ENCODE measurements at regions not wholly inside any gene's neighbourhood (a gene's known extent, or its start where the extent isn't known, plus 50 kb on each side); places are given as distances from the start of the nearest gene placed in this dataset.
"Not testable (repeated sequence)": the region's sequence is repeated elsewhere in the genome, so short reads cannot be mapped to it uniquely, and the experiment has no call there.

DNA sequence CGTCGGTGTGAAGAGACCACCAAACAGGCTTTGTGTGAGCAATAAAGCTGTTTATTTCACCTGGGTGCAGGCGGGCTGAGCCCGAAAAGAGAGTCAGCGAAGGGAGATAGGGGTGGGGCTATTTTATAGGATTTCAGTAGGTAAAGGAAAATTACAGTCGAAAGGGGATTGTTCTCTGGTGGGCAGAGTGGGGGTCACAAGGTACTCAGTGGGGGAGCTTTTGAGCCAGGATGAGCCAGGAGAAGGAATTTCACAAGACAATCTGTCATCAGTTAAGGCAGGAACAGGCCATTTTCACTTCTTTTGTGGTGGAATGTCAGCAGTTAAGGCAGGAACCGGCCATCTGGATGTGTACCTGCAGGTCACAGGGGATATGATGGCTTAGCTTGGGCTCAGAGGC is 98.1 kb downstream of the RTP4 start:
- not testable (repeated sequence) for DNase-seq

DNA sequence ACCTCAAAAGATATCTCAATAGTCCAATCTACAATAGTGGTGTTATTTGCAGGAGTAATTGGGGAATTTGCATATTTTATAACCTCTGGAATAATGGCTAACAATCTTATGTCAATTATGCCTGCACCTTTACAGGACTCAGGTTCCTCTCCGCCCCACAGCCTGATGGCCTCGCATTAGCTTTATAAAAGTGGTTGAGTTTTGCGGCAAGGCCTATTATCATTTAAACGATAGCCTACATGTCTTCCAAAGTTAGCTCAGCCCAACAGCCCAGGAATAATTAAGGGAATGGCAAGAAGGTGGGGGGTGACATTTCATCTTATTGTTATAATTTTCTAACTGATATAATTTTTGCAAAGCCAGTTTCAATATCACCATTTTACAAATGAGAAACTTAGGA is 97.3 kb downstream of the RTP4 start:
- no peak for DNase-seq

DNA sequence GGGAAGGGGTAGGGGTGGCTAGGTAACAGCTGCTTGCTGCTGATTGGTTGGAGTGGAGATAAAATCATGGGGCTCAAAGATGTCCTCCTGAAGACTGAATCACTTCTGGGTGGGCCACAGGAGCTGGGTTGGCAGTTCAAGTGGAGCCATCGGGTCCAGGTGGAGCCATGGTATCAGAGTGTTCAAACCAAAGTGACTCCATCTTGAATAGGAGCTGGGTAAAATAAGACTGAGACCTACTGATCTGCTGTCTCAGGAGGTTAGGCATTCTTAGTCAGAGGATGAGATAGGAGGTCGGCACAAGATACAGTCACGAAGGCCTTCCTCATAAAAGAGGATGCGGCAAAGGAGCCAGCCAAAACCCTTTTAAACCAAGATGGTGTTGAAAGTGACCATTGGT is 96.5 kb downstream of the RTP4 start:
- no peak for DNase-seq

DNA sequence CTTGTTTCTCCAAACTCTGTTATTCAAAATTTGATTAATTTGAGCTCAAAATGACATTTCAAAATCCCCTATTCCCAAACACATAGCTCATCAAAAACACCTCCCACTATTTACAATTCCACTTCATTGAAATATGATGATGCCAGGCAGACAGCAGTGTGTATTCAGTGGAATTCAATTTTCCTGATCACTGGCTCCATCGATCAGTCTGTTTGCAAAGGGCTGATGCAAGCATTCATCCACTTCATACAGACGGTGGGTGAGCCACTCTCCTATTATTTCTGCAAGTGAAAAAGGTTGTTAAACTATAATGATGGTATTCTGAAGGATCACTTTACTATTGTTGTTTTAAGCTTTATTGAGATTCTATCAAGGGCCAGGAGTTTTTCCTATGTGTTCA is 90.7 kb downstream of the RTP4 start:
- DNase-seq = no peak

DNA sequence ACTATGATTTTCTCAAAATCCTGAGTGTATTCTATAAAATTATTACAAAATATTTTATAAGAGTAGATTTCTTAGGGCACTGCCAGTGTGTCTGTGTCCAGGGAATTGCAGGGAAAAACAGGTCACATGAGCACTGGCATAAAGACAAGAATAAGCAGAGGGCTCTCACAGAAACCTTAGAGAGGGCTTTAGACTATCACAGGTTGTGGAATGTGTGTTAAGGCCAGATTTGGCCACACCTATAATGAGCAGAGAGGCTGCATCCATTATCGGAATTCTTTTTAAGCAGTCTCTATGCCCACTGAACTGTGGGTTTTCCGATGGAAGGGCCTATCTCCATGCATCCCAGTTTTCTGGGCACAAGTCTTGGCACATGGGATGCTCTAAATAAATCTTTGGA is 90.2 kb downstream of the RTP4 start:
- DNase-seq = no peak

DNA sequence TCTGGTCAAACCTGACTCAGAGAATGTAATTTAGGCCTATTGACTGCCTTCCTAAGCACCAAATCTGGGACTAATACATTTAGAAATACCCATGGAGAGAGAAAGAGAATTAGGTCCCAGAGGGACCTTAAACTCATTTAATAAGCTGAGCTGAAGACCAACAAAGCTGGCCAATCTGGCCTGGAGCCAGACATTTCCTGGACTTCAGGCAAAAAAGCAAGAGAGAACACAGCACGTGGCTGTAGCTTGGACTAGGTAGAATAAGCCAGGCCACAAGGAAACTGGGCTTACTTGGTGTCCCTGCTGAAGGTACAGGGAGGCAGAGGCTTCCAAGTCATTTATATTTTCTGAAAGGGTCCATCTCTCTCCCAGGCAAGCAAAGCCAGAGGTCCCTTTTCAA is 88.1 kb downstream of the RTP4 start:
- peak; percentile 28 for DNase-seq

DNA sequence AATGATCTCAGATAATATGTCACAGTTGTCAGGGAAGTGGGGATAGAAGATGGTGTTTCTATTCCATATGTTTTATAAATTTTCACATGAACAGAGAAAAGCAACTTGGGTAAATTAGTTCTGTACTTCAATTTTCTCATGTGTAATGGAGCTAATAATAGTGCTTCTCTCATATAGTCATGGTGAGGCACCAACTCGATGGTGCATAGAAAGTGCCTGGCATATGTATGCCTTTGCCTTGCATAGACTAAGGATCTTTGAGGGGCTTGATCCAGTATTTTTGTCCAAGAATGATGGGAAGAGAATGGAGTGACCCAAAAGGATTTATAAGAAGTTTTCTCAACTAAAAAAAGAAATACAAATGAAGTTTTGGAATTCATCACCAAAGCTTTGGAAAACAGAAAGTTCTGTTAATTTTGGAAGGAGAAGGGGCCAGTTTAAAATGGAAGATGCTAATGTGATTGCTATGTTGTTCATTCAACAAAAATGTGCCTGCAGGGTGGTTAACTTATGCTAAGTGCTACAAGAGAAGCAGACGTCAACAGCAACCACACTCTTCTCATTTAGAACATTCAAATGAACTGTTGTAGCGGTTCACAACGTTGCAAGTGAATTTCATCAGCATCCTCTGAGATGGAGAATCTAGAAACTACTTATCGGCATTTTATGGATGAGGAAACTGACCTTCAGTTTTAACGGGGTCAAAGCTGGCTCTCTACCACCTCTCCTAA is 86.1 kb downstream of the RTP4 start:
- DNase-seq = no peak

DNA sequence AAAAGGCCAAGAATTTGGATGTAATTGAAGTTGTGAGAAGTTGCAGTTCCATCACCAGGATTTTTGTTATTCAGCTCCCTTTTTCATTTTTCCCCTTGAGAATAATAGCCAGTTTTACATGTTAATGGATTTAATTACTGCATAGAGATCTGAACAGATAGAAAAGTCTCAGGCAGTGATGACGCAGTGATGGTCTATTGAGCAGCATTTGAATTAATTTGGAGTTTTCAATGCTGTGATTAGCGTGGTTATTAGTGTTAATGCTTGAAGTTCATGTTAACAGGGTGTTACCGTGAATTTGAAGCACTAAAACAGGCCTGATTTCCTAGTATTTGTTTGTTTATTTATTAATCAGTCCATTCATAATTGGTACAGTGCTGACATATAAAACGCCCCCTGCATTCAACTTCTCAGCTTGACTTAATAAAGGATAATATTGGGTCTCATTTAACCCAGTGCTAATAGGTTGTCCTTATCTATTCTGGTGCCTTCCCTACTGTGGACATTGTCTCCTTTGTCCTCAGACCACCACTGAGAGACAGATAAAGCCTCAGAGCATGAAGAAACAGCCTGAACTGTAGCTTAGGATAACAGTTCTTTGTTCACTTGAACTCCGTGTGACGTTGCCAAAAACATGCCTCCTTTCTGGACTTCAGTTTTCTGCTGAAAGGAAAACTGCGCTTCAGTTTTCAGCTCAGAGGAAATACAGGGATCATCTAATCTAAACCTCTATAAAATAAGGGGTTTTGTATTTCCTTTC is 82.4 kb downstream of the RTP4 start:
- DNase-seq = no peak

DNA sequence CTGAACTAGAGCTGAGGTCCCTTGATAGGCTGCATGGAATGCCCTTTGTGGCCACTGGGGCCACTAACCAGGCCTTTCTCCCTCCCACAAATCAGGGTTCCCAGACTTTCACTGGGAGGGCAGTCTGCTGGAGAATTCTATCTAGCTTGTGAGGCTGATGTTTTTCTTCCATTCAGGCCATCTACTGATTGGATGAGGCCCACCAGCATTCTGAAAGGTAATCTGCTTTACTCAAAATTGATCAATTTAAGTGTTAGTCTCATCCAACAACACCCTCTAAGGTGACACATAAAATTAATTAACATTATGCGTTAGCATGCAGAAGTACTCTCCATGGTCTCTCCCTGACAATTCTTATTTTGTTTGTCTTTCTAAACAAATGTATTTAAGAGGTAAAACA is 80.5 kb downstream of the RTP4 start:
- DNase-seq = no peak

DNA sequence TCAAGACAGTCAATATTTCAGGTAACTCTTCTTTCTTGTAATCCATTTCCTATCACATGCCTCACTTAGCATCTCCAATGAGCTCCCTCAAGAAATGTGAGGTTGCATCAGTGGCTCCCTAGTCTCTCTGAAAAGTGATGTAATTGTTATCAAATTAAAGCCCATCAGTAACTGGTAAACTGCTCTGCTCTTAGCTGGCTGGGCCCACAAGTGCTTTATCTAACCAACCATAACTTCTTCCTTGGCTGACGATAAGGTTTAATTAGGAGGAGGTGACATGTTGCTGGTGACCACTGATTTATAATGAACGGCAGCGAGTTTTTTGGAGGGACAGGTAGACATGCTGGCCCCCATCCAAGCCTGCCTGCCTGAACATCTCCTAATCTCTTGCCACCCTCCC is 79.6 kb downstream of the RTP4 start:
- DNase-seq = no peak

DNA sequence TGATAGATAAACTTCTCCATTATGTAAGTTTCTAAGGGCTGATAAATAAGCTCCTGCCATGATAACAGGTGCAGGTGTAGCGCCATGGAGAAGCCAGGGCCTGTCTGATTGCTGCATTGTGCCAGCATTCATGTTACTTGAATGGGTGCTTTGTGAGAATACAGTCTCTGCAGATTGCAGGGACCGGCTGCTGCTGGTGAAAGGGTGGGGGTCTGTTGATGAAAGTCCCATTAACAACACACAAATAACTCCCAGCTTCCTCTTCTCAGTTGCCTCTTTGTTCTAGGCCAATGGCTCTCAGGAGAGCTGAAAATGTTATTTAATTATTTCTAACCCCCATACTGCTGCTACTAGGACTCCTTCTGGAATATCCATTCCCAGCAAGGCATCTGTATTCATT is 77.2 kb downstream of the RTP4 start:
- no peak for DNase-seq

DNA sequence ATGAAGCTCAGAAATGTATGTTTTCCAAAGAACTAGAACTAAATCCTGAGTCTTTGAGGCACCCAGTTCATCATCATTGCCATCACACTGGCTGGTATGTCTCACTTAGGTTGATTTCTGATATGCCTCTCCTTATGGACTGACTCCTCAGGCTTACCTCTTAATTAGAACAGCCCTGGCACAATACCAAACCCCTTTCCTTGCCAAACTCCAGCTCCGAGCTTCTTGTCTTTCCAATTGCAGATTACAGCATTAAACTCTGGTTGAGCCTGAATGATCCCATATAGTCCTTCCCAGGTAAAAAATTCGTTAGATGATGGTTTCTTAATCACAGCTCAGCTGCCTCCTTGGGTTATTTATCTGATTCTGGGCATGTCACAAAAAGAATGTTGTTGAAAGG is 66.3 kb downstream of the RTP4 start:
- DNase-seq = no peak

DNA sequence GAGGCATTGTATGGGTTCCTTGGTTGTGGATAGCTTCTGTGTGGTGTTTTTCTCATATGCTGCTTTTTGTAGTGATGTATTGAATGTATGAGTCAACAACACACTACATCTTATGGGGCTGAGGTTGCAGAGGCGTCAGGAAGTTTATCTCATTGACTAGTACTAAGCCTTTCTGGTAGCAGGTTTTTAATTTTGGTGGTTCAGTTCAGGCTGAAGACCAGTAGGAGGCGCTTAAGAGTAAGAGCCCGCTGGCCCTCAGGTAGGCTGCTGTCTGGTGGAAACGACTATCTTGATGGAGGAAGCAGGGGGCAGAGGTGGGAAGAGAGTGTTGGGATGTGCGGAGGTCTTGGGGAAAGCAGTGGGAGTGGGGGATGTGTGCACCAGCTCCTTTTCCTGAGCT is 62.4 kb downstream of the RTP4 start:
- no peak for DNase-seq

Measured in femur (tissue), 1 donor.